H1 (cell line): ENCODE measurements at regions not wholly inside any gene's neighbourhood (a gene's known extent, or its start where the extent isn't known, plus 50 kb on each side); places are given as distances from the start of the nearest gene placed in this dataset.
A peak's percentile ranks its signal among the peaks of the same experiment; 100 is the strongest.

ENCODE experiments used
- CTCF ChIA-PET: fragments of 300-600 bp; sonication (Branson Sonifier 250); formaldehyde crosslinking; loops from one replicate; lab custom pipeline; 2021; ENCODE audit not compliant: partially characterized antibody; lab: Charles Lee
- POLR2A ChIA-PET: fragments of 300-600 bp; sonication (Branson Sonifier 250); formaldehyde crosslinking; loops from one replicate; lab custom pipeline; 2021; ENCODE audit warnings: inconsistent platforms; ENCODE audit not compliant: partially characterized antibody; lab: Charles Lee
- DNase-seq, 2 experiments: peaks; one replicate each; pipeline versions ENCODE4 v3.0.0 to v3.0.0-alpha.2; 2010 to 2022; ENCODE audit warnings: low spot score in 2 of 2, low read depth in 1 of 2, mixed read lengths in 1 of 2
- FAIRE-seq: peaks from 2 replicates; lab custom pipeline; 2011; peaks lifted over from hg19 to GRCh38; lab: Jason Lieb, UNC
- H2AFZ ChIP-seq: 2 replicates; pipeline ENCODE4 v1.8.1; 2012; ENCODE audit warnings: low read length, inconsistent platforms
- H2AK5ac ChIP-seq: 2 replicates; pipeline ENCODE4 v1.6.1; 2013; ENCODE audit warnings: low read depth, low read length
- H2BK120ac ChIP-seq: replicated peaks from 2 replicates; pipeline ENCODE3; 2013; ENCODE audit warnings: low read depth, low read length, inconsistent platforms
- H2BK12ac ChIP-seq: 2 replicates; pipeline ENCODE4 v1.6.1; 2013; ENCODE audit warnings: low read depth, low read length
- H2BK15ac ChIP-seq: 2 replicates; pipeline ENCODE4 v1.6.1; 2013; ENCODE audit warnings: low read length
- H2BK20ac ChIP-seq: 2 replicates; pipeline ENCODE4 v1.6.1; 2013; ENCODE audit warnings: low read length
- H2BK5ac ChIP-seq: 2 replicates; pipeline ENCODE4 v1.6.1; 2013; ENCODE audit warnings: low read depth, low read length
- H3K14ac ChIP-seq: 2 replicates; pipeline ENCODE4 v1.6.1; 2013; ENCODE audit warnings: inconsistent platforms; ENCODE audit not compliant: insufficient read length
- H3K18ac ChIP-seq: 2 replicates; pipeline ENCODE4 v1.6.1; 2013; ENCODE audit warnings: low read length; ENCODE audit errors: extremely low read depth
- H3K23ac ChIP-seq: 2 replicates; pipeline ENCODE4 v1.6.1; 2013; ENCODE audit warnings: inconsistent platforms; ENCODE audit not compliant: insufficient read length
- H3K23me2 ChIP-seq: 2 replicates; pipeline ENCODE4 v1.6.1; 2013; ENCODE audit warnings: low read depth, low read length
- H3K27ac ChIP-seq: 2 replicates; pipeline ENCODE4 v1.6.1; 2011; ENCODE audit warnings: low read depth, low read length, inconsistent platforms
- H3K27me3 ChIP-seq, 4 experiments: replicated peaks in 1 of 4; 1 replicate in 1 of 4; 2 replicates in 3 of 4; pipeline versions ENCODE4 v1.6.1 to v1.8.1; 2011 to 2013; ENCODE audit warnings: low read length in 3 of 4, mild to moderate bottlenecking in 3 of 4, inconsistent platforms in 2 of 4, mixed read lengths in 2 of 4, moderate library complexity in 1 of 4; ENCODE audit not compliant: control insufficient read depth in 3 of 4, insufficient read depth in 3 of 4; ENCODE audit errors: extremely low read depth in 1 of 4
- H3K36me3 ChIP-seq, 4 experiments: 2 replicates each; pipeline versions ENCODE4 v1.6.1 to v1.8.1; 2011 to 2013; ENCODE audit warnings: mild to moderate bottlenecking in 4 of 4, low read length in 3 of 4, moderate library complexity in 2 of 4, control low read depth in 1 of 4, inconsistent platforms in 1 of 4; ENCODE audit not compliant: insufficient read depth in 4 of 4, control insufficient read depth in 2 of 4
- H3K4ac ChIP-seq: replicated peaks from 2 replicates; pipeline ENCODE3; 2013; ENCODE audit warnings: low read length, low read depth, mixed read lengths, inconsistent platforms; ENCODE audit not compliant: insufficient read length
- H3K4me1 ChIP-seq, 4 experiments: replicated peaks in 1 of 4; 1 replicate in 1 of 4; 2 replicates in 3 of 4; pipeline versions ENCODE4 v1.6.1 to v1.8.1; 2011 to 2013; ENCODE audit warnings: low read length in 3 of 4, inconsistent platforms in 2 of 4, mixed read lengths in 1 of 4; ENCODE audit not compliant: insufficient read depth in 4 of 4, control insufficient read depth in 3 of 4
- H3K4me2 ChIP-seq, 2 experiments: 2 replicates each; pipeline versions ENCODE4 v1.6.1 to v1.8.1; 2011 to 2013; ENCODE audit warnings: low read depth in 2 of 2, low read length in 2 of 2, control low read depth in 1 of 2, inconsistent platforms in 1 of 2, mild to moderate bottlenecking in 1 of 2; ENCODE audit not compliant: insufficient read depth in 1 of 2
- H3K4me3 ChIP-seq, 4 experiments: fragments of 200-600, 300-600 bp in 1 of 4; sonication (generic), shearing (Covaris generic), sonication (Bioruptor Twin) in 1 of 4; 2 replicates each; pipeline versions ENCODE4 v1.5.1 to v1.8.1; 2011 to 2016; ENCODE audit warnings: low read length in 4 of 4, low read depth in 3 of 4, control low read depth in 2 of 4, inconsistent platforms in 2 of 4, mild to moderate bottlenecking in 2 of 4, mixed read lengths in 1 of 4, moderate library complexity in 1 of 4; ENCODE audit not compliant: insufficient read depth in 2 of 4; ENCODE audit errors: extremely low read depth in 1 of 4
- H3K56ac ChIP-seq: replicated peaks from 2 replicates; pipeline ENCODE3; 2013; ENCODE audit warnings: low read depth, mild to moderate bottlenecking, mixed read lengths, low read length, inconsistent platforms; ENCODE audit not compliant: insufficient read length
- H3K79me1 ChIP-seq: 2 replicates; pipeline ENCODE4 v1.6.1; 2013; ENCODE audit warnings: low read depth, low read length, control low read depth
- H3K79me2 ChIP-seq, 2 experiments: 2 replicates each; pipeline versions ENCODE4 v1.6.1 to v1.8.1; 2012 to 2013; ENCODE audit warnings: low read length in 2 of 2, mild to moderate bottlenecking in 2 of 2, inconsistent platforms in 1 of 2; ENCODE audit not compliant: insufficient read depth in 2 of 2, control insufficient read depth in 1 of 2
- H3K9ac ChIP-seq, 4 experiments: replicated peaks in 1 of 4; 1 replicate in 1 of 4; 2 replicates in 3 of 4; pipeline versions ENCODE4 v1.6.1 to v1.8.1; 2011 to 2013; ENCODE audit warnings: low read depth in 3 of 4, low read length in 3 of 4, control low read depth in 2 of 4, mild to moderate bottlenecking in 2 of 4, moderate library complexity in 2 of 4, inconsistent platforms in 1 of 4; ENCODE audit errors: extremely low read depth in 1 of 4
- H3K9me3 ChIP-seq, 2 experiments: 2 replicates each; pipeline versions ENCODE4 v1.6.1 to v1.8.1; 2012 to 2013; ENCODE audit warnings: mild to moderate bottlenecking in 2 of 2, moderate library complexity in 2 of 2, control low read depth in 1 of 2, inconsistent platforms in 1 of 2, low read depth in 1 of 2, low read length in 1 of 2, mixed read lengths in 1 of 2; ENCODE audit not compliant: insufficient read depth in 2 of 2
- H4K20me1 ChIP-seq, 2 experiments: replicated peaks in 1 of 2; 2 replicates each; pipeline versions ENCODE3 to v1.8.1; 2011 to 2013; ENCODE audit warnings: inconsistent platforms in 2 of 2, low read length in 2 of 2, mild to moderate bottlenecking in 1 of 2; ENCODE audit not compliant: insufficient read depth in 2 of 2, control insufficient read depth in 1 of 2
- H4K5ac ChIP-seq: 2 replicates; pipeline ENCODE4 v1.6.1; 2013; ENCODE audit warnings: low read length, low read depth, mixed read lengths, inconsistent platforms; ENCODE audit not compliant: insufficient read length
- H4K8ac ChIP-seq: 2 replicates; pipeline ENCODE4 v1.8.0; 2013; ENCODE audit warnings: mild to moderate bottlenecking, moderate library complexity, low read length, inconsistent platforms; ENCODE audit not compliant: insufficient read depth; ENCODE audit errors: extremely low read depth
- H4K91ac ChIP-seq: replicated peaks from 2 replicates; pipeline ENCODE3; 2013; ENCODE audit warnings: low read length, mixed read lengths, inconsistent platforms; ENCODE audit not compliant: insufficient read length
- CREB1 ChIP-seq: IDR thresholded peaks from 2 replicates; pipeline ENCODE4 v1.6.1; 2012; ENCODE audit warnings: inconsistent platforms
- JUN ChIP-seq: IDR thresholded peaks from 2 replicates; pipeline ENCODE4 v1.6.1; 2011; ENCODE audit warnings: low read depth, mild to moderate bottlenecking, improper control_type of control experiment, low read length
- KDM5A ChIP-seq: fragments of 200-600 bp; IDR thresholded peaks from 2 replicates; pipeline ENCODE4 v1.7.1; 2012; ENCODE audit warnings: mild to moderate bottlenecking, low read length, inconsistent platforms, mixed read lengths
- WGBS, 2 experiments: shearing (Covaris generic) in 1 of 2; methylation state at CpG; one replicate each; pipeline versions ENCODE4 v1.1.6 to v1.1.7; 2013 to 2015; ENCODE audit warnings: low lambda C conversion rate in 2 of 2, mixed read lengths in 2 of 2, inconsistent platforms in 1 of 2, low coverage in 1 of 2, missing lambda C conversion rate in 1 of 2; ENCODE audit not compliant: insufficient replicate concordance in 2 of 2, insufficient coverage in 1 of 2, insufficient read length in 1 of 2; ENCODE audit errors: extremely low coverage in 1 of 2, missing lambda C conversion rate in 1 of 2; 5-methylcytosine and 5-hydroxymethylcytosine counted together

GRCh38 chr12:67523538-67523937 lies 125.0 kb upstream of the DYRK2 start:
- no peak overlapping the region for H3K14ac ChIP-seq
- whole genome bisulfite sequencing, 2 experiments: 89% methylated on average over 6 of the region's 6 CpGs; no CpG with 5 or more reads in 1 of the 2 experiments
- no peak overlapping the region for H3K4me2 ChIP-seq
- peak overlapping the region; percentile 52; the same call in 1 of the 2 replicates for H3K18ac ChIP-seq
- no peak overlapping the region for H4K5ac ChIP-seq
- H3K4me1 ChIP-seq: peaks cover 11 to 27% (median 18%) of the 10 kb centered on the region in 4 experiments; a peak in 6 of 7 replicates
- H3K4ac ChIP-seq: no peak overlapping the region
- peak overlapping the region; percentile 82 for H2BK12ac ChIP-seq
- no peak overlapping the region for H3K23ac ChIP-seq
- H4K8ac ChIP-seq: no peak overlapping the region
- H4K91ac ChIP-seq: no peak overlapping the region
- DNase-seq (no peak), FAIRE-seq (no peak)
- no peaks in the 10 kb centered on the region for H3K36me3 ChIP-seq
- no peak overlapping the region for H3K56ac ChIP-seq
- H2BK15ac ChIP-seq: no peak overlapping the region
- H2BK5ac ChIP-seq: no peak overlapping the region
- no peak overlapping the region for H2BK20ac ChIP-seq
- no peak overlapping the region for H3K4me3 ChIP-seq
- ChIA-PET CTCF (interaction anchor here (0.6 kb wide), 1 partner anchor 154 kb away, joined by 3 read pairs; no protein-coding TSS in a partner anchor), POLR2A (no interaction called here)
- no peak overlapping the region for H2BK120ac ChIP-seq
- no peak overlapping the region for H2AFZ ChIP-seq
- no peaks in the 10 kb centered on the region for H3K23me2 ChIP-seq
- no peaks in the 10 kb centered on the region for H3K27me3 ChIP-seq
- H3K9ac ChIP-seq: no peak overlapping the region
- no peaks in the 10 kb centered on the region for H3K79me1 ChIP-seq
- no peaks in the 10 kb centered on the region for H4K20me1 ChIP-seq
- H3K79me2 ChIP-seq: no peaks in the 10 kb centered on the region
- H3K27ac ChIP-seq: no peak overlapping the region
- H2AK5ac ChIP-seq: no peak overlapping the region; the same call in 1 of the 2 replicates
- no peaks in the 10 kb centered on the region for H3K9me3 ChIP-seq
- no peak for TF ChIP-seq KDM5A
- no peak for TF ChIP-seq CREB1
- TF ChIP-seq JUN: no peak
